Stimulated activated CD8-positive, alpha-beta memory T cell treated with anti-CD3 and anti-CD28 coated beads, Interleukin-15, amount 100 ng/mL, for 24 hours (primary cell): ENCODE measurements at regions not wholly inside any gene's neighbourhood (a gene's known extent, or its start where the extent isn't known, plus 50 kb on each side); places are given as distances from the start of the nearest gene placed in this dataset.
"Not testable (repeated sequence)": the region's sequence is repeated elsewhere in the genome, so short reads cannot be mapped to it uniquely, and the experiment has no call there.

Source experiments
- DNase-seq: peaks from one replicate; pipeline ENCODE4 v3.0.0-alpha.2; 2020; ENCODE audit warnings: low read depth

DNA sequence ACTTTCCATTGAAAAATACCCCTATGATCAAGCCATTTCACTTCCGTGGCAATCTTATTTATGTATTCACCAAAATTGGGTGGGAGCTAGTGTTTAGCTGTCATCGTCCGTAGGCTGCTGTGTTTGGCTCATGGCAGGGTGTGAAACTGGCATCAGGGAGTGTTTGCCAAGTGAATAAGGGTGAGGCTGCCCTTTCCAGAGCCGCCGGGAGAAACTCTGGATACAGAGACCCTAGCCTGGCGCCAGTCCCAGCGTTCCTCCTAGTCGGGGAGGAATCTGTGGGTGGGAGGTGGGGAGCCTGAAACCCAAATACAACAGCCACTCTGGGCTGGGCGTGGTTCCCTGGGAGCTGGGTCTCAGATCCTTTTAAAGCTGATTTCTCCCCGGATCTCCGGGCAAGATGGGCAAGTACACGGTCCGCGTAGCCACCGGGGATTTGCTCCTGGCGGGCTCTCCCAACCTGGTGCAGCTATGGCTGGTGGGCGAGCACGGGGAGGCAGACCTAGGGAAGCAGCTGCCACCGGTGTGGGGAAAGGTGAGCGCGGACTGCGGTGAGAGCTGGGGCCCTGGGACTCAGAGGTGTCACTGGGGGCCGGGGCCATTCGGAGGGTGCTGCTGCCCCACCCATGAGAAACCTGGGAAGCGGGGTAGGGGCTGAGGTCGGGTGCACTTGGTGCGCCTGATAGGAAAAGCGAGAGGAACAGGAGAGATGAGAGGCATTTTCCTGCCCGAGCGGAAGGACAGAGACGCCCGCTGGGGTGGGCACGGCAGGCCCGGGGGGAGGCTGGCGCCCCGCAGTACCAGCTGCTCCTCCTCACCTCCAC is 62.1 kb upstream of the TEKT1 start:
- no peak for DNase-seq

DNA sequence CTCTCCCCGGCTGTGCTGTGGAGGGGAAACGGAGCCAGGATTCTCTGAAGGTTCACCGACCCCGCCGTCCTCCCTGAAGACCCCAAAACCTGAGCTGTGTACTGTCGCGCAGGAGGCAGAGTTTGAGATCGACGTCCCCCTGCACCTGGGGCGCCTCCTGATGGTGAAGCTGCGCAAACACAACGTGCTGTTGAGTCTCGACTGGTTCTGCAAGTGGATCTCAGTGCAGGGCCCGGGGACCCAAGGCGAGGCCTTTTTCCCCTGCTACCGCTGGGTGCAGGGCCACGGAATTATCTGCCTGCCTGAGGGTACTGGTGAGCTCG is 62.6 kb upstream of the TEKT1 start:
- DNase-seq = no peak

DNA sequence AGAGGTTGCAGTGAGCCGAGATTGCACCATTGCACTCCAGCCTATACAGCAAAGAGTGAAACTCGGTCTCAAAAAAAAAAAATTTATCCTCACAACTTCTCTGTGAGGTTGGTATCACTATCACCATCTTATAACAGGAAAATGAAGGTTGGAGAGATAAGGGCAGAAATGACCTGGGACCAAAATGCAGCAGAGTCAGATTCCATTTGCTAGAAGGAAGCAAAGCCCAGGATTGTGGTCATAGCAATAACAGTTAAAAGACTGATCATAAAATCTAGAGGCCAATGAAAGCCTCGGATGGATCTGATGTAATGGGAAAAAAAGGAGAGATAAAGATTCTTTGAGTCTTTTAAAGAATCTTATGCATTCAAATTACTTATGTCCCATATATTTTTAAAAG is 69.6 kb upstream of the TEKT1 start:
- no peak for DNase-seq

- no peak for DNase-seq
These were observed 71.9 kb upstream of the TEKT1 start for GRCh38 chr17:6903326-6903900.

GRCh38 chr17:6908807-6909206 is 77.3 kb upstream of the TEKT1 start:
- DNase-seq = no peak

DNA sequence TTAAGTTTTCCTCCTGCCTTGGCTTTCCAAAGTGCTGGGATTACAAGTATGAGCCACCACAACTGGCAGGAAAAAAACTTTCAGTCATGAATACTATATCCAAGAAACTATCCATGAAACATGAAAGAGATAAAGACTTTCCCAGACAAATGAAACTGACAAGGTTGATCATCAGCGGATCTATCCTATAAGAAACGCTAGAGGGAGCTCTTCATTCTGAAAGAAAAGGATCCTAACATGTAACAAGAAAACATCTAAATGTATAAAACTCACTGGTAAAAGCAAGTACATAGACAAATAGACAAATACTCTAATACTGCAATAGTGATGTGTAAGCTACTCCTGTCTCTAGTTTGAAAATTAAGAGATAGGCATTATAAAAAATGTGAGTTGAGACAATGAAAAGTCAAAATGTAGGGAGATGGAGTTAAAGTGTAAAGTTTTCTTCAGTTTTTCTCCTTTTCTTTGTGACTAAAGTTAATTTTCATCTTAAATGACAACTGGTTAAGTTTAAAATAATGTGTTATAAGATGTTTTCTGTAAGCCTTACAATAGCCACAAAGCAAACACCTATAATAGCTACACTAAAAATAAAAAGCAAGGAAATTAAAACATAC is 79.6 kb upstream of the TEKT1 start:
- no peak for DNase-seq

DNA sequence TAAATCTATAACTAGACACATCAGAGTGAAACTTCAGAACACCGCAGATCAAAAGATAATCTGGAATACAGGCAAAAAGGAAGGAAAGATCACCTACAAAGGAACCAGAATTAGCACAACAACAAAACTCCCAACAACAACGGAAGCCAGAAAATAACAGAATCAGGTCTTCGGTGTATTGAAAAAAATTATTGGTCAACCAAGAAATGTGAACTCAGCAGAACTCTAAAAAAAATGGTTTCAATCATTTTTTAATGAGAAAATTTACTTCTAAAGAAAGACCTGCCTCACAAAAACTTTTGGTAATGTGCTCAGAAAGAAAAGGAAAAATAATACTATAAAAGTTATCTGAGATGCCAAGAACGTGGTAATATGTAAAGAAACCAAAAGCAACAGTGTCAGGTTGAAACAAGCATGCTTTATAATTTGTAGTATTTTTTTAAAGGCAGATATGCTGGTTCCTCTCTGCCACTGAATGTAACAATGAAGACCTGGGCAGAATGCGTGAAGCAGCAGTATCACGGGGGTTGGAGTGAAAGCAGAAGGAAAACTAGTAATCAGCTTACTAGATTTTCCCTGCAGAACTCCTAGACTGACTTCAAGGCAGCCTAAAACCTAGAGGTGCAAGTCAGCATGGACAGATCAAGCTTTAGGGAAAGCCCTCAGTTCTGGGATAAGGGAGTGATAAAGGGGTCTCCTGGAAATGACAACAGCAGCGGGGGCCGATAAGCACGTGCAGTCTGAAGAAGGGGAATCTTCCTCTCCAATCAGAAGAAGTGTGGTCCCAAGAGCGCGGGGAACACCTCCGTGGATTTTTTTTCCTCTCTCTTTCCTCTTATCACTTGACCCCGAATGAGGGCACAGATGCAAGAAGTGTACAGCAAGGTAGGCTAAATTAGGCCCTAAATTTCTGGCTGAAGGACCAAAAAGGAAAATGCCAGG is 80.9 kb upstream of the TEKT1 start:
- no peak for DNase-seq

GRCh38 chr17:6913608-6914443 is 82.0 kb upstream of the ALOX12 start:
- DNase-seq = peak; percentile 35

GRCh38 chr17:6914711-6915110 is 81.1 kb upstream of the ALOX12 start:
- DNase-seq = no peak

DNA sequence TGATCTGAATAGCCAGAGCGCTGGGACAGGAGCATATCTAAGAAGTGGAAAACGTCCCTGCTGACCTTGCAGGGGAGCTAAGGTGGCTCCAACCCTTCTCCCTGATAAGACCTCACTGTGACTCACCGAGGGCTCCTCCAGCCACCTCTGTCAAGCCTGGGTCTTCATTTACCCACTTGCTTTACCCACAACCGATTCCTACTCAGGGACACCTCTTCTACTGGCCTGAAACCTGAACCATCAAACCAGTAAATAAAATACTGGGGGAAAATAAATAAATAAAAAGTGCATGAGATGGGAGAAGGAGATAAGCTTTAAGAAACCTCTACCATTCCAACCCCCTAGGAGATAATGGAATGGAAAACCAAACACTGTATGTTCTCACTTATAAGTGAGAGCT is 80.2 kb upstream of the ALOX12 start:
- no peak for DNase-seq

DNA sequence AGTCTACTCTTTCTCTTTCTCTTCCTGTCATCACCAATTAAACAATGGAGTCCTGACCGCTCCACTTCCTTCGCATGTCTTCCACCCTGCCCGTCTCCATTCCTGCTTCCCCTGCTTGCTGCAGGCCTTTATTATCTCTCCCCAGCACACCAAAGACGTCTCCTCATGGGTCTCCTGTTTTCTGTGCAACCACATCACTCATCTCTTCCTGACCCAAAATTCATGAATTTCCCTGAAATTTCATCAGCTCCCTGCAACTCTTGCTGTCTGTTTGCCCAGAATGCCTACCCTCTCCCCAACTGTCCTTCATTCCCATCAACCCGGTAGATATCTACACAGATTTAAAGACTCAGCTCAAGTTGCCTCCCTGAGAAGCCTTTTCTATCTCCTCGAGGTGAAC is 76.7 kb upstream of the ALOX12 start:
- no peak for DNase-seq

DNA sequence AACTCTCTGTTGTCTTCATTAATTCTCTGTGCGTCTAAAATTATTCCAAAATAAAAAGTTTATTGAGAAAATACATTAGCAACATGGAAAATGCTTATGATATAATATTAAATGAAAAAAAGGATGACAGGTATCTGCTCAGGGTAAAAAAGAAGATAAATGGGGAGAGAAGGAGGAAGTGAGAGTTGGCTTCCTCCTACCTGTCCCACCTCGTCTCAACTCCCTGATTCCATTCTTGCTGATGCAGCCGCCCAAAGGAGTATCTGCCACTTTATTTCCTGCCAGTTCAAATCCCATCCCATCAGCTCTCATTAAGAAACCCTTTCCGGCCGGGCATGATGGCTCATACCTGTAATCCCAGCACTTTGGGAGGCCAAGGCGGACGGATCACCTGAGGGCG is 72.5 kb upstream of the ALOX12 start:
- no peak for DNase-seq

- DNase-seq = no peak
These were observed 71.6 kb upstream of the ALOX12 start for GRCh38 chr17:6924208-6924607.

DNA sequence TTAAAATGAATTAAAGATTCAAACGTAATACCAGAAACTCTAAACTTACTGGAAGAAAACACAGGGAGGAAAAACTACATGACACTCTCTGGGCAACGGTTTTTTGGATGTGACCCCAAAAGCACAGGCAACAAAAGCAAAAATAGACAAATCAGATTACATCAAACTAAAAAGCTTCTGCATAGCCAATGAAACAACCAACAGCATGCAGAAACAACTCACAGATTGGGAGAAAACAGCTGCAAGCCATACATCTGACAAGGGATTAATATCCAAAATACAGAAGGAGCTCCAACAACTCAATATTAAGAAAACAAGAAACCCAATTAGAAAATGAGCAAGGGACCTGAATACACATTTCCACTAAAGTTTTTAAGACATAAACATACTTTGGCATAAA is 69.2 kb upstream of the ALOX12 start:
- DNase-seq = no peak

DNA sequence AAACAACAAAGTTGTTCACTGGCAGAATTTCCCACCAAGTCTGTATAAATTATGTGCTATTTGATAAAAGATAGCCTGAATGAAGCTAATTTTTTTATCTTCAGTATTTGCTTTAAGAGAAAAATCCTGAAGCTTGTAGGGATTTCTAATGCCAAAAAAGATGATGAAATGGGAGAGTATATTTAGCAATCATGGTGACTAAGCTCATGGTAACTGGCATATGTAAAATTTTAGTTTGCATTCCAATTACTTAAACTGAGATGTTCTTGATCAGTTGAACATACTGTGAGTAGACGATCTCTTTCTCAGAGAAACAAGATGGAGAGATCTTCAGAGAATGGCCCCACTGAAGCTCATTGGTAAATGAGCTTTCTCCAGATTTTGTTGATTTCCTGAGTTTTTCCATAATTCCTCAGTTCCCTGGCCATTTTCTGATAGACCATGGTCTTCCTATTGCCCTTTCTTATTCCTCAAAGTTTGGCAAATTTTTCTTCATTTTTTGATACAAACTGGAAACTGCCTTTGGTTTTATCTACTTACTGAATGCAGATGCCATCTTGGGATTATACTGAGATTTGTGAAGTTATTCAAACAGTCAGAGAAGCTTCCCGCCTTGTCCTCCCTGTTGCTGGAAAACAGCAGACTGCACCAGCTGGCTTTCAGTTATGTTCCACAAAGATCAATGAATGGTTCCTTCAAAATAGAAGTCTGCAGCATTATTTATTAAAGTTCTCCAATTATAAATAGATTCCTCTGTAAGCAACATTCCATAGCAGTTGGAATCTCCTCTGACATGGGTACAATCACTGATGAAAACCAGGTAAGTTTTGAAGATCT is 68.3 kb upstream of the ALOX12 start:
- DNase-seq = no peak

DNA sequence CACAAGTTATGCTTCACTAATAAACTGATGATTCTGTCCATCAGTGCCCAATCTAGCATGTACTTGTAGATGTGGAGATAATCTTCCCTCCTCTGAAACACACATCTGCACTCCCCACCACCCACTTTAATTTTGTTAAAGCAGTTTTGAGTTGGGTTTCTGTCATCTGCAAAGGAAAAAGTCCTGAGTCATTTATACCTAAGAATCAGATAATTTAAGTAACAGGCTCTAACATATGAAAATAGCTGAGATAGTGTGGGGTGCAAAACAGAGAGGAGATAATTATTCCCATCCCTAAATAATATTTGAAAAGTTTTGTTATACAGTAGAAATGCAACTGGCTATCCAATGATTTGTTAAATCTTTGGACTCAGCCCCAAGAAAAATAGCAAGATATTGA is 67.7 kb upstream of the ALOX12 start:
- DNase-seq = no peak

GRCh38 chr17:6930749-6931148 is 65.1 kb upstream of the ALOX12 start:
- no peak for DNase-seq

DNA sequence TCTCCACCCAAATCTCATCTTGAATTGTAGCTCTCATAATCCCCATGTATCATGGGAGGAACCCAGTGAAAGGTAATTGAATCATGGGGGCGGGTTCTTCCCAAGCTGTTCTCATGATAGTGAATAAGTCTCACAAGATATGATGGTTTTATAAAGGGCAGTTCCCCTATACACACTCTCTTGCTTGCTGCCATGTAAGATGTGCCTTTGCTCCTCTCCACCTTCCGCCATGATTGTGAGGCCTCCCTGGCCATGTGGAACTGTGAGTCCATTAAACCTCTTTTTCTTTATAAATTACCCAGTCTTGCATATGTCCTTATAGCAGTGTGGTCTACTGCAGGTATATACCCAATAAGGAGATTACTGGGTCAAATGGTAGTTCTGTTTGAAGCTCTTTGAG is 61.3 kb upstream of the ALOX12 start:
- DNase-seq = not testable (repeated sequence)

GRCh38 chr17:6936370-6937028 is 59.4 kb upstream of the ALOX12 start:
- DNase-seq = no peak

GRCh38 chr17:6938637-6939036 is 57.2 kb upstream of the ALOX12 start:
- no peak for DNase-seq
